HCT116 (cell line): ENCODE measurements at regions not wholly inside any gene's neighbourhood (a gene's known extent, or its start where the extent isn't known, plus 50 kb on each side); places are given as distances from the start of the nearest gene placed in this dataset.

Source experiments
- CTCF ChIP-seq, 3 experiments: fragments of 200-600 bp in 1 of 3; sonication (generic) in 1 of 3; IDR thresholded peaks in 2 of 3; conservative IDR thresholded peaks in 1 of 3; 2 replicates each; pipeline ENCODE4 v1.5.1; 2012 to 2017; ENCODE audit warnings: low read depth in 2 of 3, low read length in 2 of 3, antibody characterized with exemption in 1 of 3, borderline replicate concordance in 1 of 3, control low read depth in 1 of 3, mild to moderate bottlenecking in 1 of 3, mixed read lengths in 1 of 3, mixed run types in 1 of 3, moderate library complexity in 1 of 3; ENCODE audit not compliant: insufficient read depth in 1 of 3
- EZH2 ChIP-seq: fragments of 200-600 bp; sonication (generic); IDR thresholded peaks from 2 replicates; pipeline ENCODE4 v1.6.1; 2017; ENCODE audit warnings: antibody characterized with exemption, mixed run types
- FOSL1 ChIP-seq: IDR thresholded peaks from 2 replicates; pipeline ENCODE4 v1.6.1; 2012; ENCODE audit warnings: low read depth
- JUND ChIP-seq: IDR thresholded peaks from 2 replicates; pipeline ENCODE4 v1.6.1; 2012
- POLR2A ChIP-seq: IDR thresholded peaks from 2 replicates; pipeline ENCODE4 v1.7.0; 2011; ENCODE audit warnings: borderline replicate concordance; ENCODE audit not compliant: insufficient read depth, insufficient read length; ENCODE audit errors: extremely low read depth
- POLR2AphosphoS5 ChIP-seq: IDR thresholded peaks from 2 replicates; pipeline ENCODE4 v1.6.1; 2011; ENCODE audit warnings: mild to moderate bottlenecking, low read depth, low read length, moderate library complexity
- YY1 ChIP-seq: IDR thresholded peaks from 2 replicates; pipeline ENCODE4 v1.6.1; 2011; ENCODE audit warnings: low read length, low read depth, moderate library complexity, mild to moderate bottlenecking; ENCODE audit not compliant: insufficient replicate concordance; ENCODE audit errors: extremely low read depth
- ZFX ChIP-seq: fragments of 450-650 bp; IDR thresholded peaks from 2 replicates; pipeline ENCODE4 v1.6.1; 2017
- TF ChIP-seq, protein P1 (sequence below): IDR thresholded peaks from 2 replicates; pipeline ENCODE4 v1.6.1; 2011; ENCODE audit warnings: mild to moderate bottlenecking, low read length, moderate library complexity; ENCODE audit not compliant: insufficient replicate concordance; ENCODE audit errors: extremely low read depth

DNA sequence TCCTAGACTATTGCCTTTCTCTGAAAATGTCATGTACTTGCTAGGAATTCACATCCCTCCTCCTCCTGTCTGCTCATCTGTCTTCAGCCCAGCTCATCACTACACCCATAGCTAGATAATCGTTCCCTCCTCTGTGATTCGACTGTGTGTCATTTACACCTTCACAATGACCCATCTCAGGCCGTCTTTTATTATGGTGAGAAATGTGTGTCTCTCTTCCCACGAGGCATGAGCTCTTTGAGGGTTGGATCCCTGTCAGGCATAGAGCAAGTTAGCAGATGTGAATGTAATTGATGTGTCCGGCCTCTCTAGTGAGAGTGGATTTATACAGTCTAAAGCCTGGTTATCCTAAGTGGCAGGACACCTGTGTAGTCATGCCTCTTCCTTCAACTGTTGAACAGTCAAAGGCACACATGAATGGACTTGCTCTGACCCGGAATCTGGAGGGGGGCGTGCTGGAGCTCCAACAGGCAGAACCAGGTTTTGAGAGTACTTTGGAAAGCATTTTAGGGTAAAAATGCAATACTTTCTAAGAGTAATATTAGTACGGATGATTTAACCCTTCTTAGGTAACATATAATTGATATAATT is 182.1 kb downstream of the UTRN start:
- TF ChIP-seq POLR2AphosphoS5 (no peak), EZH2 (no peak), FOSL1 (no peak), CTCF (IDR thresholded peaks at IDR 0.05 in 2 of 3, conservative IDR thresholded peaks at IDR 0.05 in 1 of 3; ENCODE audit: borderline replicate concordance in 1 of 3, insufficient read depth in 1 of 3, low read depth in 2 of 3, low read length in 2 of 3) (no peak), JUND (no peak), ZFX (no peak), POLR2A (no peak), YY1 (no peak)
- TF ChIP-seq, protein P1, sequence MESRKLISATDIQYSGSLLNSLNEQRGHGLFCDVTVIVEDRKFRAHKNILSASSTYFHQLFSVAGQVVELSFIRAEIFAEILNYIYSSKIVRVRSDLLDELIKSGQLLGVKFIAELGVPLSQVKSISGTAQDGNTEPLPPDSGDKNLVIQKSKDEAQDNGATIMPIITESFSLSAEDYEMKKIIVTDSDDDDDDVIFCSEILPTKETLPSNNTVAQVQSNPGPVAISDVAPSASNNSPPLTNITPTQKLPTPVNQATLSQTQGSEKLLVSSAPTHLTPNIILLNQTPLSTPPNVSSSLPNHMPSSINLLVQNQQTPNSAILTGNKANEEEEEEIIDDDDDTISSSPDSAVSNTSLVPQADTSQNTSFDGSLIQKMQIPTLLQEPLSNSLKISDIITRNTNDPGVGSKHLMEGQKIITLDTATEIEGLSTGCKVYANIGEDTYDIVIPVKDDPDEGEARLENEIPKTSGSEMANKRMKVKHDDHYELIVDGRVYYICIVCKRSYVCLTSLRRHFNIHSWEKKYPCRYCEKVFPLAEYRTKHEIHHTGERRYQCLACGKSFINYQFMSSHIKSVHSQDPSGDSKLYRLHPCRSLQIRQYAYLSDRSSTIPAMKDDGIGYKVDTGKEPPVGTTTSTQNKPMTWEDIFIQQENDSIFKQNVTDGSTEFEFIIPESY = no peak
